AG09309 (cell line): ENCODE measurements at regions not wholly inside any gene's neighbourhood (a gene's known extent, or its start where the extent isn't known, plus 50 kb on each side); places are given as distances from the start of the nearest gene placed in this dataset.

Source experiments
- DNase-seq: peaks from one replicate; pipeline ENCODE4 v3.0.0-alpha.2; 2010; ENCODE audit warnings: low read depth
- H3K4me3 ChIP-seq: 2 replicates; pipeline ENCODE4 v1.5.1; 2011; ENCODE audit warnings: mild to moderate bottlenecking, low read depth, low read length, moderate library complexity; ENCODE audit not compliant: control insufficient read depth
- CTCF ChIP-seq: IDR thresholded peaks from 2 replicates; pipeline ENCODE4 v1.5.1; 2011; ENCODE audit warnings: mild to moderate bottlenecking, low read depth, low read length, inconsistent platforms; ENCODE audit not compliant: insufficient read depth, control insufficient read depth; ENCODE audit errors: missing control alignments

- no peak for DNase-seq
- TF ChIP-seq CTCF: no peak
- H3K4me3 ChIP-seq: no peak overlapping the region
Measured at GRCh38 chr16:80034469-80034826, 433.9 kb upstream of the MAF start.

- no peak for DNase-seq
- no peak overlapping the region for H3K4me3 ChIP-seq
- TF ChIP-seq CTCF: no peak
Measured at GRCh38 chr16:80033783-80034468, 433.4 kb upstream of the MAF start.

GRCh38 chr16:80029761-80030481, 429.4 kb upstream of the MAF start:
- no peak for TF ChIP-seq CTCF

GRCh38 chr16:80029381-80029630, 428.8 kb upstream of the MAF start:
- TF ChIP-seq CTCF: no peak
- DNase-seq: no peak
- H3K4me3 ChIP-seq: no peak overlapping the region

More at GRCh38 chr16:80029761-80030481, 429.4 kb upstream of the MAF start:
- H3K4me3 ChIP-seq: no peak overlapping the region
- no peak for DNase-seq

GRCh38 chr16:80028581-80029380, 428.2 kb upstream of the MAF start:
- TF ChIP-seq CTCF: no peak
- H3K4me3 ChIP-seq: no peak overlapping the region
- DNase-seq: no peak

GRCh38 chr16:80027007-80027965, 426.7 kb upstream of the MAF start:
- no peak overlapping the region for H3K4me3 ChIP-seq
- peak; percentile 67 for DNase-seq
- TF ChIP-seq CTCF: no peak
